HL-60 (cell line): ENCODE measurements at regions not wholly inside any gene's neighbourhood (a gene's known extent, or its start where the extent isn't known, plus 50 kb on each side); places are given as distances from the start of the nearest gene placed in this dataset.
"Not testable (repeated sequence)": the region's sequence is repeated elsewhere in the genome, so short reads cannot be mapped to it uniquely, and the experiment has no call there.

ENCODE experiments used
- DNase-seq, 2 experiments: peaks; one replicate each; pipeline ENCODE4 v3.0.0-alpha.2; 2010 to 2020; ENCODE audit warnings: low read depth in 1 of 2, low spot score in 1 of 2
- H3K27ac ChIP-seq: fragments of 250-450 bp; sonication (Bioruptor Pico); replicated peaks from 2 replicates; pipeline ENCODE4 v1.5.1; 2020; ENCODE audit warnings: mild to moderate bottlenecking, moderate library complexity
- H3K27me3 ChIP-seq: fragments of 250-450 bp; sonication (Bioruptor Pico); 2 replicates; pipeline ENCODE4 v1.5.1; 2021; ENCODE audit warnings: mild to moderate bottlenecking, moderate library complexity; ENCODE audit not compliant: insufficient read depth, poor library complexity, severe bottlenecking
- H3K4me3 ChIP-seq: replicated peaks from 2 replicates; pipeline ENCODE4 v1.5.1; 2011; ENCODE audit warnings: mild to moderate bottlenecking, control low read depth, low read length; ENCODE audit not compliant: insufficient read depth
- CTCF ChIP-seq: IDR thresholded peaks from one replicate; pipeline ENCODE4 v1.5.1; 2011; ENCODE audit warnings: low read length, control low read depth, inconsistent platforms; ENCODE audit not compliant: insufficient read depth
- GABPA ChIP-seq: IDR thresholded peaks from 2 replicates; pipeline ENCODE4 v1.6.1; 2012; ENCODE audit warnings: low read depth
- POLR2AphosphoS5 ChIP-seq: IDR thresholded peaks from 2 replicates; pipeline ENCODE4 v1.6.1; 2012; ENCODE audit warnings: low read depth
- REST ChIP-seq: IDR thresholded peaks from 2 replicates; pipeline ENCODE4 v1.6.1; 2012; ENCODE audit warnings: low read depth; ENCODE audit not compliant: insufficient replicate concordance
- SPI1 ChIP-seq: IDR thresholded peaks from 2 replicates; pipeline ENCODE4 v1.6.1; 2012; ENCODE audit warnings: low read depth, mild to moderate bottlenecking, borderline replicate concordance

- TF ChIP-seq REST (no peak), CTCF (no peak), POLR2AphosphoS5 (no peak), SPI1 (no peak), GABPA (no peak)
- H3K4me3 ChIP-seq: no peak overlapping the region
- no peak overlapping the region for H3K27ac ChIP-seq
- no peaks in the 10 kb centered on the region for H3K27me3 ChIP-seq
- no peak for DNase-seq
Measured at GRCh38 chr22:23380911-23381310, 199.2 kb downstream of the IGLL1 start.

- H3K4me3 ChIP-seq: no peak overlapping the region
- DNase-seq: no peak
- H3K27ac ChIP-seq: no peak overlapping the region
- no peaks in the 10 kb centered on the region for H3K27me3 ChIP-seq
- no peak for TF ChIP-seq CTCF
Measured at GRCh38 chr22:23380230-23380573, 199.9 kb downstream of the IGLL1 start.

DNA sequence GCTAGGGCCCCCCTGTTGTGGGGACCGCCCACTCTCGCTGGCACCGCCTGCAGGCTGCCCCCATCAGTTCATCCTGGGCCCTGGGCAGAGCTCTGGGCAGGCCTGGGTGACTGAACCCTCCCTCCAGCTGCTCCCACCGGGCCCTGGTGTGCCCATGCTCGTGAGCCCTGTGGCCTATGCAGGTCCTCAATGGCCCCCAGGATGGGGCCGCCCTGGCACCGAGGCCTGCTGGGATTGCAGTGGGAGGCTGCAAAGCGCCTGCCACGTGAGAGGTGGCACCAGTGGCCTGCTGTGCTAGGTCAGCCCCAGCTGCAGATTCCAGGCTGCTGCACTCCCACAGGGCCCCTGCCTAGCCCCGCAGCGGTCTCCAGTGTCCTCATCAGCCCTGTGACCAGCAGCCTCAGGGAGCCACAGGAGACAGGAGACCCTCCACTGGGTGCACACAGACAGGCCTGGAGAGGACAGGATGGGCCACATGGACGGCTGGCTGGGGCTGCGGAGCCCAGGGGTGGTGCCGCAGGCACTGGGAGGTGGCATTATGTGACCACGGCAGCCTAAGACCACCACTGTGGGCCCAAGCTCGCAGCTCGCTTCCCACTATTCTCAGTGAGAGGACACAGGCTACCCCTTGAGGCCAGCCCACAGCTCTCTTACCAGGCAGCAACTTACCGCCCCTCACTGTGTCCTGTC is 199.4 kb downstream of the BCR start:
- not testable (repeated sequence) for H3K4me3 ChIP-seq, DNase-seq, H3K27ac ChIP-seq, H3K27me3 ChIP-seq

- Histone ChIP-seq H3K4me3 (no peak overlapping the region), H3K27me3 (no peaks in the 10 kb centered on the region), H3K27ac (no peak overlapping the region)
- no peak for DNase-seq
- TF ChIP-seq CTCF: no peak
- no peak for TF ChIP-seq REST
- TF ChIP-seq GABPA: no peak
- no peak for TF ChIP-seq POLR2AphosphoS5
- TF ChIP-seq SPI1: no peak
Measured at GRCh38 chr22:23377767-23378166, 197.5 kb downstream of the BCR start.
